SKM-1 treated with dmso at 0.1 percent for 144 hours (cell line): ENCODE measurements at regions not wholly inside any gene's neighbourhood (a gene's known extent, or its start where the extent isn't known, plus 50 kb on each side); places are given as distances from the start of the nearest gene placed in this dataset.

Source experiments
- DNase-seq: peaks from one replicate; lab custom pipeline; 2025; ENCODE audit not compliant: unreplicated experiment; lab: John Stamatoyannopoulos, UW

GRCh38 chr12:108029051-108029835 is 99.8 kb upstream of the WSCD2 start:
- no peak for DNase-seq

- no peak for DNase-seq
Observed at GRCh38 chr12:108033090-108033489, 96.0 kb upstream of the WSCD2 start.

- DNase-seq: no peak
Observed at GRCh38 chr12:108035372-108035771, 93.7 kb upstream of the WSCD2 start.

- DNase-seq: no peak
Observed at GRCh38 chr12:108037960-108038359, 91.1 kb upstream of the WSCD2 start.

GRCh38 chr12:108039794-108040193 is 89.3 kb upstream of the WSCD2 start:
- DNase-seq: no peak

- DNase-seq: no peak
Observed at GRCh38 chr12:108040947-108041346, 88.1 kb upstream of the WSCD2 start.

GRCh38 chr12:108043286-108043685 is 85.8 kb upstream of the WSCD2 start:
- DNase-seq: no peak

- no peak for DNase-seq
Observed at GRCh38 chr12:108043750-108044533, 85.1 kb upstream of the WSCD2 start.

GRCh38 chr12:108046135-108046534 is 83.0 kb upstream of the WSCD2 start:
- no peak for DNase-seq

GRCh38 chr12:108046650-108047049 is 82.4 kb upstream of the WSCD2 start:
- DNase-seq: no peak

- DNase-seq: peak; percentile 30
Observed at GRCh38 chr12:108047071-108047550, 82.0 kb upstream of the WSCD2 start.

- no peak for DNase-seq
Observed at GRCh38 chr12:108048686-108049085, 80.4 kb upstream of the WSCD2 start.

GRCh38 chr12:108050696-108051095 is 78.4 kb upstream of the WSCD2 start:
- no peak for DNase-seq

GRCh38 chr12:108052260-108052659 is 76.8 kb upstream of the WSCD2 start:
- DNase-seq: no peak

- no peak for DNase-seq
Observed at GRCh38 chr12:108053512-108053911, 75.6 kb upstream of the WSCD2 start.

GRCh38 chr12:108054496-108054895 is 74.6 kb upstream of the WSCD2 start:
- no peak for DNase-seq

GRCh38 chr12:108055141-108055540 is 73.9 kb upstream of the WSCD2 start:
- DNase-seq: no peak

GRCh38 chr12:108060067-108060466 is 69.0 kb upstream of the WSCD2 start:
- DNase-seq: no peak

- DNase-seq: no peak
Observed at GRCh38 chr12:108060903-108061302, 68.2 kb upstream of the WSCD2 start.

GRCh38 chr12:108063192-108063591 is 65.9 kb upstream of the WSCD2 start:
- no peak for DNase-seq

GRCh38 chr12:108065069-108065468 is 64.0 kb upstream of the WSCD2 start:
- DNase-seq: no peak
